Vagina (tissue), 2 donors: ENCODE measurements at regions not wholly inside any gene's neighbourhood (a gene's known extent, or its start where the extent isn't known, plus 50 kb on each side); places are given as distances from the start of the nearest gene placed in this dataset.

Source experiments
- POLR2A ChIP-seq, 2 donors: fragments of 450-650 bp; IDR thresholded peaks; one replicate each; pipeline ENCODE4 v1.6.1; 2017; ENCODE audit warnings: antibody characterized with exemption in 2 of 2, mild to moderate bottlenecking in 2 of 2, moderate library complexity in 2 of 2
- POLR2AphosphoS5 ChIP-seq, 2 donors: sonication (generic); formaldehyde crosslinking; IDR thresholded peaks; one replicate each; pipeline ENCODE4 v1.9.0; 2017; ENCODE audit warnings: antibody characterized with exemption in 2 of 2, mild to moderate bottlenecking in 2 of 2, low read depth in 1 of 2; ENCODE audit not compliant: insufficient read depth in 1 of 2
- TF ChIP-seq, protein P1 (sequence below), 3 experiments: fragments of 450-650 bp in 2 of 3; fragments of 200-600 bp in 1 of 3; sonication (generic) in 1 of 3; IDR thresholded peaks; one replicate each; pipeline ENCODE4 v1.5.1; 2017 to 2019; ENCODE audit warnings: antibody characterized with exemption in 3 of 3, mild to moderate bottlenecking in 2 of 3, moderate library complexity in 2 of 3

- TF ChIP-seq, protein P1, sequence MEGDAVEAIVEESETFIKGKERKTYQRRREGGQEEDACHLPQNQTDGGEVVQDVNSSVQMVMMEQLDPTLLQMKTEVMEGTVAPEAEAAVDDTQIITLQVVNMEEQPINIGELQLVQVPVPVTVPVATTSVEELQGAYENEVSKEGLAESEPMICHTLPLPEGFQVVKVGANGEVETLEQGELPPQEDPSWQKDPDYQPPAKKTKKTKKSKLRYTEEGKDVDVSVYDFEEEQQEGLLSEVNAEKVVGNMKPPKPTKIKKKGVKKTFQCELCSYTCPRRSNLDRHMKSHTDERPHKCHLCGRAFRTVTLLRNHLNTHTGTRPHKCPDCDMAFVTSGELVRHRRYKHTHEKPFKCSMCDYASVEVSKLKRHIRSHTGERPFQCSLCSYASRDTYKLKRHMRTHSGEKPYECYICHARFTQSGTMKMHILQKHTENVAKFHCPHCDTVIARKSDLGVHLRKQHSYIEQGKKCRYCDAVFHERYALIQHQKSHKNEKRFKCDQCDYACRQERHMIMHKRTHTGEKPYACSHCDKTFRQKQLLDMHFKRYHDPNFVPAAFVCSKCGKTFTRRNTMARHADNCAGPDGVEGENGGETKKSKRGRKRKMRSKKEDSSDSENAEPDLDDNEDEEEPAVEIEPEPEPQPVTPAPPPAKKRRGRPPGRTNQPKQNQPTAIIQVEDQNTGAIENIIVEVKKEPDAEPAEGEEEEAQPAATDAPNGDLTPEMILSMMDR (IDR thresholded peaks at IDR 0.05) = no peak
- no peak for TF ChIP-seq POLR2A (IDR thresholded peaks at IDR 0.05)
- TF ChIP-seq POLR2AphosphoS5 (IDR thresholded peaks at IDR 0.05; ENCODE audit: insufficient read depth in 1 of 2, low read depth in 1 of 2) = no peak
These were observed 71.0 kb upstream of the TAF1B start for GRCh38 chr2:9772035-9772998.
